GM13976 (cell line): ENCODE measurements at regions not wholly inside any gene's neighbourhood (a gene's known extent, or its start where the extent isn't known, plus 50 kb on each side); places are given as distances from the start of the nearest gene placed in this dataset.

Experiments
- DNase-seq: peaks from one replicate; pipeline ENCODE4 v3.0.0; 2012; ENCODE audit warnings: low spot score
- CTCF ChIP-seq: IDR thresholded peaks from 2 replicates; pipeline ENCODE4 v1.5.1; 2012; ENCODE audit warnings: borderline replicate concordance, mild to moderate bottlenecking; ENCODE audit not compliant: insufficient read depth; ENCODE audit errors: extremely low read depth, missing control alignments, control extremely low read depth
- in situ Hi-C: fragments of 300-500 bp; cut with MboI; formaldehyde crosslinking; loops from one replicate; pipeline ENCODE4 v1.12.0; 2022; ENCODE audit warnings: low sequenced_read_pairs, mixed read lengths, inconsistent platforms; ENCODE audit not compliant: unreplicated experiment

- in situ Hi-C loops: no loop called here
These were observed 217.9 kb downstream of the RFC3 start for GRCh38 chr13:34035676-34036325.

GRCh38 chr13:34037636-34038540 is 219.9 kb downstream of the RFC3 start:
- in situ Hi-C loops: no loop called here

More at GRCh38 chr13:34035676-34036325, 217.9 kb downstream of the RFC3 start:
- no peak for DNase-seq
- TF ChIP-seq CTCF: no peak

GRCh38 chr13:34038541-34039068 is 220.7 kb downstream of the RFC3 start:
- in situ Hi-C loops: no loop called here
- no peak for DNase-seq
- no peak for TF ChIP-seq CTCF

More at GRCh38 chr13:34037636-34038540, 219.9 kb downstream of the RFC3 start:
- DNase-seq: no peak
- no peak for TF ChIP-seq CTCF

- DNase-seq: no peak
- no peak for TF ChIP-seq CTCF
- in situ Hi-C loops: no loop called here
These were observed 221.7 kb downstream of the RFC3 start for GRCh38 chr13:34039678-34040077.

- DNase-seq: no peak
- in situ Hi-C loops: no loop called here
- TF ChIP-seq CTCF: no peak
These were observed 222.9 kb downstream of the RFC3 start for GRCh38 chr13:34040863-34041262.

GRCh38 chr13:34044041-34044440 is 226.1 kb downstream of the RFC3 start:
- in situ Hi-C loops: no loop called here
- no peak for TF ChIP-seq CTCF
- DNase-seq: no peak
